Left forelimb (tissue), 1 donor: ENCODE measurements at regions not wholly inside any gene's neighbourhood (a gene's known extent, or its start where the extent isn't known, plus 50 kb on each side); places are given as distances from the start of the nearest gene placed in this dataset.
"Not testable (repeated sequence)": the region's sequence is repeated elsewhere in the genome, so short reads cannot be mapped to it uniquely, and the experiment has no call there.

Experiments
- DNase-seq: peaks from one replicate; pipeline ENCODE4 v3.0.0-alpha.2; 2018; ENCODE audit warnings: low spot score

DNA sequence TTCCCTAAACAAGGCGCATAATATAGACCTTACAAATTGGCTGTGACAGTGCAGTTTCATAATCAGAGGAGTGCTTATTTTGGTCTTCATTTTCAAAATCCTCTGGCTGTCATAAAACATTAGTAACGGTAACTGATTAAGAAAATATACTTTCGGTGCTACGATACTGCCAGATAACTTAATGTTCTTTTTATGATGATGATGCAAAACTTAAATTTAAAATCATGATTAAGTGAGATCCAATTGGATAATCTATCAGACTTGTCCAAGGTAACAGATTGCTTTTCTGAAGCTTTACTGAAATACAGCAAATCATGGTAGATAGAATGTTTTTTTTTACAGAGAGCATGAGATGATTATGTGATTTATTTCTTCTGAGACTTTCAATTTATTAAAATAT is 364.2 kb upstream of the CNTN3 start:
- no peak for DNase-seq

DNA sequence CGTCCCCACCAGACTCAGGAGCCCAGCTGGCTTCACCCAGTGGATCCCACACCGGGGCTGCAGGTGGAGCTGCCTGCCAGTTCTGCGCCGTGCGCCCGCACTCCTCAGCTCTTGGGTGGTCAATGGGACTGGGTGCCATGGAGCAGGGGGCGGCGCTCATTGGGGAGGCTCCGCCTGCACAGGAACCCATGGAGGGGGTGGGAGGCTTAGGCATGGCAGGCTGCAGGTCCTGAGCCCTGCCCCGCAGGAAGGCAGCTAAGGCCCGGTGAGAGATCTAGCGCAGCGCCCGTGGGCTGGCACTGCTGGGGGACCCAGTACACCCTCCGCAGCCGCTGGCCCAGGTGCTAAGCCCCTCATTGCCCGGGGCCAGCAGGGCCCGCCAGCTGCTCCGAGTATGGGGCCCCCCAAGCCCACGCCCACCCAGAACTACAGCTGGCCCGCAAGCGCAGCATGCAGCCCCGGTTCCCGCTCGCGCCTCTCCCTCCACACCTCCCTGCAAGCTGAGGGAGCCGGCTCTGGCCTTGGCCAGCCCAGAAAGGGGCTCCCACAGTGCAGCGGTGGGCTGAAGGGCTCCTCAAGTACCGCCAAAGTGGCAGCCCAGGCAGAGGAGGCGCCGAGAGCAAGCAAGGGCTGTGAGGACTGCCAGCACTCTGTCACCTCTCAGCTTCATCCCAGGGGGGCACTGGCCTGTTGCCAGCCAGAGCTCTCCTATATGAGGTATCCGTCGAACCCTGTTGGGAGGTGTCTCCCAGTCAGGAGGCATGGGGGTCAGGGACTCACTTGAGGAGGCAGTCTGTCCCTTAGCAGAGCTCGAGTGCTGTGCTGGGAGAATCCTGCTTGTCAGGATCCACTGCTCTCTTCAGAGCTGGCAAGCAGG is 370.8 kb upstream of the CNTN3 start:
- DNase-seq = not testable (repeated sequence)

DNA sequence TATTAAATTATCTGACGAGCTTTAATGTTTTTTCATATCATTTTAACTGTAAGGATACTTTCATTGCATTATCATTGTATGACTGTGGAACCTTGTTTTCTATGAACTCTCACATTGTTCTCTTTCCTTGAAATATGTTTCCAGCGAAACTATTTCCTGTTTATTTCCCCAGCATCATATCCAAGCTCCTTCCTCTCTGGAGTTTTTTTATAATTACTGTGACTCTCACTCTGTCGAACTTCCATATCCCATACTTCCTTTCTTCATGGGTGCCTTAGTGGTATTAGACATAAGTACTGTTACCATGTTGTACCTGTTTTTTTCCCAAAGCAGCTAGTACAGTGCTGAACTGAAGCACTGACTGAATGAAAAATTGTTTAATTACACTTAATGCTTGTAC is 373.6 kb upstream of the CNTN3 start:
- DNase-seq = no peak

DNA sequence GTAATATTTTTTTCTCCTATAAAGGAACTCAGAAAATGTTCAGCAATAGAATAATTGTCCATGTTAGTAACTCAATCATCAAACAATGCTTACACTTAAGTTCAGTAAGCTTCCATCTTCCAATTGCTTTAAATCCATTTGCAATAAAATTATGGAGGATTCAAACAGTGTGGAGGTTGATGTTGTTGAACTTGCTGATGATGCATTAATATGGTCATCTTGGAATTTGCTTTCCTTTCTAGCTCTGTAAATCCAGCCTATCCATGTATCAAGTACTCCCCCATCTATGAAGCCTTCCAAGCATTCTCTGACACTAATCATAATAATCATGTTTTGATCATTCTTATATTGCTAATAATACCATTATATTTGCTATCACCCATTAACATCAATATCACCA is 378.4 kb upstream of the CNTN3 start:
- DNase-seq = no peak

DNA sequence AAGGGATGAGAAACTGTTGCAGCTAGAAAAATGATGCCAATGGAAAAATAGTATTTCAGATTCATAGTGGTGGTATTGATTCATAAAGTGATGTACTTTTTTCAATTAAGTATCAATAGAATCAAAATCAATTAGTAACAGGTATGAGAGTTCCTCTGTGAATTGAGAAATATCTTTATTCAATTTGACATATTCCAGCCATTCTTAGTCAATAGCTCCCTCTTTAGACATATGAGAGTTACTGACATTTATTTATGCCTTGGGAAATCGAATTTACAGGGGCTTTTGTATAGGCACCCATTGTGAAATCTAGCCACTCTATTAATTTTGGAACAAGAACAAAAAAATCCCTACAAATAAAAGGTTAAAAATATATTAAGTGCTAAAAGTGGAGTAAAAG is 386.9 kb upstream of the CNTN3 start:
- no peak for DNase-seq

DNA sequence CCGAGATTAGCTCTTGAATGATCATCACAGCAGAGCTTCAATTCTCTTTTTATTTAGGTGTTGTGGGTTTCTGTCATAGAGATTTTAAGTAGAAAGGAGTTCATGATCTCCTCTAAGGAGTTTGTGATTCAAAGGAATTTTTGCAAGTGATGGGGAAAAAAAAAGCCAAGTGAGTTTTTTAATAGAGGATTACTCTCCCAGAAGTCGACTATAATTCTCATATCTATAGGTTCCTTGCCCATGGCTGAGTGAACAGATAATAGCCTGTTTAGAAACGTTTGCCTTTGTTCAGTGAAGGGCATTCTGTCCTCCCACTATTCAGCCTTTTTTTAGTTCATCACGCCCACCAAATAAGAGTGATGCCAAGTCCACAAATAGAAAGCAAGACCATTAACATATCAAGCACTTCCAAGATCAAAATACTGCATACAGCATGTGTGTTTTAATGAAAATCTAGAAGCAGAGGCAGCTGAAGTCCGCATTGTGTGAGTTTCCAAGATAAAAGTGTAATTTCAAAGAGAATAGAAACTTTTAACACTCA is 398.4 kb upstream of the CNTN3 start:
- DNase-seq = no peak

DNA sequence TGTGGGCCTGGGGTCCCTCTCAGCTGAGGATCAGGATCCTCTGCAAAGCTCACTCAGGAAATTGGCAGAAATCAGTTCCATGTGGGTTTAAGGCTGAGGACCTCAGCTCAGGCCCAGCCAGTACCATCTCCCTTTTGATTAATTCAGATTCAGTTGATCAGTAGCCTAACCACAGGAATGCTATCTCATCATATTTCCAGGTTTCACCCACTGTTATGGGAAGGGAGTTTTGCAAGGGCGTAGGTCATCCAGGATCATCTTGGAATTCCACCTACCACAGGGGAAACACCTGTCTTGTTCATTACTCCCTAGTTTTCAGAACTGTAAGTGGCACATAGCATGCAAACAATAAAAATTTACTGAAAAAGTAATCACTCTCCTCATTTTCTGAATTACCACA is 399.5 kb upstream of the CNTN3 start:
- DNase-seq = no peak

DNA sequence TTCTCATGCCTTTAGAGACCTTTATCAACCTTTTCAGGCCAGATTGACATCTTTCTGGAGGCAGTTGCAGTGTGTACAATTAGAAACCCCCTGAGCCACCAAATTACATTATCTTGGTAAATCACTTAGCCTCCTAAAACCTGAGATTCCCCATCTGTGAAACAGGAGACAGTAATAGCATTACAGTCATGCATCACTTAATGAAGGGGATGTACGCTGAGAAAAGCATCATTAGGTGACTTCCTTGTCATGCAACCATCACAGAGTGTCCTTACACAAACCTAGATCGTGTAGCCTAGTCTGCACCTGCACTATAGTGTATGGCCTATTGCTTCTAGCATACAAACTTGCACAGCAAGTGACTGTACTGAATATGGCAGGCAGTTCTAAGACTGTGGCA is 400.8 kb upstream of the CNTN3 start:
- no peak for DNase-seq

DNA sequence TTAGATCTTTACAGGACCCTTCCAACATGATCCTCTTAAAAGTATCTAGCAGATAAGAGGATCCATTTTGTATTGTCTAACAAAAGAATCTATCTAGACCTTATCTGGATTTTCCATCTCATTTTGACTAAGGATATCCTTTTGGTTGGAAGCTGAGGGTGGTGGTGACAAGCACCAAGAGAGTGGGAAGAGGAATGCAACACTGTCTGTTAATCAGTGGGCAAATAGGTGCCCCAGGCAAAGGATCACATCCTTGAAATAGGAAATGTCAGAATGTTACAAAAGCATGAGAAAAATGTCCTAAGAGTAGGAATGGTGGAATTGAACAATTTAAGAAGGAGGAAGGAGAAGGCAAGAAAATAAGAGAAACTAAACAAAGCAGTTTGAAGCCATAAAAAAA is 420.7 kb upstream of the CNTN3 start:
- no peak for DNase-seq

DNA sequence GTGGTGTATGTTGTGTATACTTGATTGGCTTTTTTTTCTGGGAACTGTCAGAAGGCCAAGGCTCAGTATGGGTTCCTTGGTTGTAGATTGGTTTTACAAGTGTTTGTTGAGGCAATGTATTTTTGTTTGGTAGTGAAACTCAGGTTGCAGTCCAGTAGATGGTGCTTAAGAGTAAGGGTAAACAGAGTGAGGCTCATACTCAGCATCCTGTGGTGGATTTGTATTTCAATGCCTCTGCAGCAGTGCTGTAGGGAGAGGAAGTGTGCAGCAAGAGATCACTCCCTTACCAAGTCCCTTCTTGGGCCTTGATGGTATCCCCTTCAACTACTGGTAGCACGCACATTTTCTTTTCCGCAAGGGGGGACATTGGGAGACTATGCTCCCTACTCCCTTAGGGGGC is 428.5 kb upstream of the CNTN3 start:
- no peak for DNase-seq

DNA sequence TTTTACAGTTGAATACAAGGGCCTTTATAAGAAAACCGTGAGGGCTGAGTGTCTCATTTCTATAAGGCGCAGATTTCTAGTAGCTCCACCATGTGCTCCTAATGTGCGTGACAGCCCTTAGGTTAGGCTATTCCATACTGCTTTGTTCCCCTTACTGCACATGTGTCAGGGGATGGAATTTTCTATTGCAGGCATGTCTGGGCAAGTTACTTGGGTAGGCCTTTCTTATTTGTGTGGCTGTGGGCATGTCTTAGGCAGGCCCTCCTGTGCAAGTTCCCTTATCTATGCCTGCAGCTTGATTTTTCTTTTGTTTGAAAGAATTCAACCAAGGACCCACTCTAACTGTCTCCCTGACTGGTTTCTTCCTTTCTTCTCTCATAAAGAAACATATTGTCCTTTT is 434.2 kb upstream of the CNTN3 start:
- DNase-seq = no peak

DNA sequence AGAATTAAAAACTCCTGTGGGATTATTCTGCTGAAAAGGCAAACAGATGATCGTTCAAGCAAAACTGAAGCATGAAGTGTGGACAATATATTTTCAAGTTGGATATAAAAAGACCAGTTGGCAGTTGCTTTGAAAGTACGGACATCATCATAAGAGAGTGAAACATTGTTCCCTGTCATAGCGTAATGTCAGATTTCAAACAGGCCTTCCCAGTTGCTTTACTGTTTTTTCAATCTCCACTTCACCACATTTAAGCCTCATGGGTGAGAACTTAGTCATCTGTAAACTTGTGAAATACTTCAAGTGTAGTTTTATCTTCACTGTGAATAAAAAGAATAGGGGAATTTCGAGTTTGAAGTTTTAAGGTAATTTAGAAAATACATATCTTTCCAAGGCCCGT is 435.1 kb upstream of the CNTN3 start:
- no peak for DNase-seq

DNA sequence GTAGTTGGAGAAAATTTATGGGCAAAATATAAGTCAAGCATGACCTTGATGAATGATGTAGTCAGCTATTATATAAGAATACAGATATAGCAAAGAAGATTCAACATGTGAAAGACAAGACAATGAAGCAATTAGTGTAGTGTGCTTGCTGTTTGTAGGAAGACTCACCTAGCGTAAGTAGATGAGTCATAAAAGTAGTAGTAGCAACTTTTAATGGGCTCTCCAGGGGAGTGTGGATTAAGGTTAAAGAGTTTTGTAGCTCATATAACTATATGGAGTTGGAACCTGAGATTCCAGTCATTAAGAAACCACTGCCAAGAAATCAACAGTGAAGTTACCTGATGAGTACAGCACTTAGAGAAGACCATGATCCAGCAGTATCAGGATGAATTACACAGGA is 444.7 kb upstream of the CNTN3 start:
- no peak for DNase-seq

DNA sequence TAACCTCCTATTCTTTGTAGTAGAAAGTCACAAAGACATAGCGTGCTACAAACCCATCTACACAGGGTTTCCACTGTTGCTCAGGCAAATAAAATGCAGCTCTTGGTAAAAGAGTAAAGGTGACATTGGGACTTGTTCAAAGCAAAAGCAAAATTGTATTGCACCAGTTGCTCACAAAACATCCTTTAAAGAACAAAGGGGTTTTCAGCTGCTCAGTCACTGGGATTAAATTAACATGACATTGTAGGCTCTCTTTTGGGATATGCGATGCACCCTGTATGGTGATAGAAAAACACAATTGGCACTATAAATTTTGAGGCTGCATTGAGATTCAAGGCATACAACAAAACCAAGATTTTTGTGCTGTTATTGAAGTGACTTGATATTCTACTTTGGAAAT is 447.3 kb upstream of the CNTN3 start:
- no peak for DNase-seq

DNA sequence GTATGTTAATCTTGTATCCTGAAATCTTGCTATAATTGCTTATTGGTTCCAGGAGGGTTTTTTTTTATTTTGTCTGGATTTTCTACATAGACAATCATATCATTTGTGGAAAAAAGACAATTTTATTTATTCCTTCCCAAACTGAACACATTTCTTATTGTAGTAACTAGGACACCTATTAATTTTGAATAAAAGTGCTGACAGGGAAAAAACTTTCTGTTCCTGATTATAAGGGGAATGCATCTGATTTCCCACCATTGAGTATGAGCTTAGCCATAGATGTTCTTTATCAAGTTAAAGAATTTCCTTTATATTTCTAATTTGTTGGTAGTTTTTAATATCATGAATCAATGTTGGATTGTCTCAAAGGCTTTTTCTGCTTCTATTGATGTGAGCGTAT is 460.7 kb upstream of the CNTN3 start:
- no peak for DNase-seq

DNA sequence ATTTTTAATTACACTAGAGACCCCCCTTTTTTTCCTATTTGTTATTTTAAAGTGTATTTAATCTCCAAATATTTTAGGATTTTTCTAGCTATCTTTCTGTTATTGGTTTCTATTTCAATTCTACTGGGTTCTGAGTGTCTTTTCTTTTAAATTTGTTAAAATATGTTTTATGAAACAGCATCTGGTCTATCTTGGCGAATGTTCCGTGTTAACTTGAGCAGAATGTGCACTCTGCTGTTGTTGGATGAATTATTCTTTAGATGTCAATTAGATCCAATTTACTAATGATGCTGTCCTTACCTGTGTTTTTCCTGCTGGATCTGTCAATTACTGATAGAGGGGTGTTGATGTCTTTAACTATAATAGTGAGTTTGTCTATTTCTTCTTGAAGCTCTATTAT is 462.0 kb upstream of the CNTN3 start:
- no peak for DNase-seq

DNA sequence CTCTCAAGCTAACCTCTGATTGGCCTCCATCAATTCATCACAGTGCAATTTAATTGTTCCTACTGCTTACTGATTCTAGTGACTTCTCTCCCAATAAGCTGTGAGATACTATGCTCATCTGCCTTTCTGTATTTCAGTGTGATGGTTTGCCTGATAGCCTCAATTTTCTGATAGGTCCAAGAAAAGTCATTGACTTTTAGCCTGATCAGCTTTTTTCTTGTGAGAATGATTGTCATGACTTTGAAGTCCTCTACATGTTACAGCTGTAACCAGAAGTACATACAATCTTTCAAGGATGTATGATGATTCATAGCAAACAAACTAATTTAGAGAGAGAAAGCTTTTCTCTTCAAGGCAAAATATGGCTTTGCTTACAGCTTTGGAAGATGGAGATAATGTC is 463.8 kb upstream of the CNTN3 start:
- no peak for DNase-seq

DNA sequence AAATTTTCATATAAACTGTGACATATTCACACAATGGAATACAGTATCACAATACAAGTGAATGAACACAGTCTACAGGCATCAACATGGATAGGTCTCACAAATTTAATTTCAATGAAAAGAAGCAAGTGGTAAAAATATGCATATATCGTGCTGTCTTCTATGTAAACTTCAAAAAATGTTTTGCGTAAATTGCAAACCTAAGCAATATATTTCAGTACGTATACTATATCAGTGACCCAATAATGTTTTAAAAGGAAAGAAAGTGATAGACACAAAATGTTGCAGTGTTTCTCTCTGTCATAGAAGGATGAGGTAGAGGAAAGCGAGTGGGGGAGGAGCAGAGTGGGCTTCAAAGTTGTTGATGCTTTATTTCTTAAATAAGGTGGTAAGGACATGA is 468.4 kb upstream of the CNTN3 start:
- no peak for DNase-seq

DNA sequence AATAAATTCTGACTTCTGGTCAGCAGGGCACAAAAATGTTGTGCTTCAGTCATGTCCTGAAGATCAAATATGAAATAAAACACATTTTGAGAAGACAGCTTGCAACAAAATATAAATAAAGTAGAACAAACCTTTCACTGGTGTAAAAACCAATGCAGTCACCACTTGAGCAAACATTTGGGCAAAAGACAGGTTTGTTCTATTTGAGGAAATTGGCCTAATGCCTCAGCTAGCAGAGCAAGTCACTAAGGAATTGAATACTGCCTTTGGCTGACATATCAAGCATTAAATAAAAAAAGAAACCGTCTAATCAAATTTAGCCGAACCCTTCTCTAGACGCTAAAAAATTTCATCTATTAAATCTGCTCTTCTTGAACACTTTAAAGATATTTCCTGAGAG is 475.4 kb upstream of the CNTN3 start:
- no peak for DNase-seq

DNA sequence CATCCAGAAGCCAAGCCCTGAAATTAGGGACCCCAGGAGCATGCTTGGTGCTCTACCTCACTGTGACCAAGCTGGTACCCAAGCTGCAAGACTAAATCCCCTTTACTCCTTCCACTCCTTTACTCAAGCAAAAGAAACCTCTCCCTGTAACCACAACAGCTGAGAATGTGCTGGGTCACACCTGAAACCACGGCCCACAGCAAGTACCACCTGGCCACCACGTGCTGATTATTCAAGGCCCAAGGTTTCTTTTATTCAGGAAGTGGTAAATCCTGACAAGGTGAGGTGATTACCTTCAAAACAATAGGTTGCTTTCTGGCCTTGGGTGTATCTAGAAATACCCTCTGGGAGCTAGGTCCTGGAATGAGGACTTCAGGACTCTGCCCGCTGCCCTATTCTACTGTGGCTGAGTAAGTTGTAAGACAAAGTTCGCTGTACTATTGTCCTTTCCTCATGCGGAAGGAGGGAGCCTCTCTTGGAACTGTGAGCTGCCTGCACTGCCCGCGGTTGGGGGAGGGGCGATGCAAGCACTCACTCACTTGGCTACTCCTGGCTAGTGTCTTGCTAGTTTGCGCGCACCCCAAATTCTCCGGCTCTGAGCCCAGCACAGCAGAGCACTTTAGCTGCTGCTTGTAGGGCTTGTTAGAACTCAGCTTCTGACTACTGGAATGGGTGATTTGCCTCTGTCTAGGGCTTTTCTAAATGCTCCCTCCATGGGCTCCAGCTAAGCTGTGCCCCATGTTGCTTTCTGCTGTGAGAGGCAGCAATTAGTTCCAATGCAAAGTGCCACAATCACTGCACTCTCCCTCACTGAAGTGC is 487.1 kb upstream of the CNTN3 start:
- DNase-seq = no peak

DNA sequence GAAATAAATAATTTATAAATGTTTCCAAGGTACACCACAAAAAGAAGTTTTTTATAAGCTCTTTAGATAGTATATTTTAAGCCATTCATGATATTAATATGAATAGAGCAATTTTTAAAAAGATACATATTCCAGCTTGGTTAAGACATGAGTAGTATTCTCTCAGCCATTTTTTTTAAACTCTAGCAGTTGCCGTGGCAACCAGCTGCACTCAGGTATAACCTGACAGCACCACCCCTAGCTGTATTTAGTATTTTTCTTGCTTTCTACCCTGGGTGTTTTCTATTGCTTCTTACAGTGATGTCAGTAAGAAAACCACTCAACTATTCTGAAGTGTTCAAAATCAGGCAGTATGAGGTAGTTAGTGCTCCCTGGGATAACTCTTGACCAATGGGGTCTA is 496.3 kb upstream of the CNTN3 start:
- no peak for DNase-seq

DNA sequence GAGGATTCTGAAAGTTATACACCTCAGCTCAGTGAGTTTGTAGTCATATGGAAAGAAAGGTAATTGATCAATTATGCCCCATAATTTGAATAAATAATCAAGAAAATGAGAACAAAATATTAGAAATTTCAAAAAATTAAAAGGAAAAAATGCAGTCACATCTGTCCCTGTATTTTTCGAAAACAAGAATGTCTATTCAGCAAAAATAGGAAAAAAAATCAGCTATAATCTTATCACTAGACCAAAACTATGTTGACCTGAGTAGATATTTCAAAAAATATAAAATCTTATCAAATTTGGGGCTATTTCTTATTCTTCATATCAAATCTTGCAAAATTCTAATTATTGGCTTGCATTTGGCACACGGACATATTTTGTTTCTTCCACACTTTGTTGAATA is 501.2 kb upstream of the CNTN3 start:
- no peak for DNase-seq

DNA sequence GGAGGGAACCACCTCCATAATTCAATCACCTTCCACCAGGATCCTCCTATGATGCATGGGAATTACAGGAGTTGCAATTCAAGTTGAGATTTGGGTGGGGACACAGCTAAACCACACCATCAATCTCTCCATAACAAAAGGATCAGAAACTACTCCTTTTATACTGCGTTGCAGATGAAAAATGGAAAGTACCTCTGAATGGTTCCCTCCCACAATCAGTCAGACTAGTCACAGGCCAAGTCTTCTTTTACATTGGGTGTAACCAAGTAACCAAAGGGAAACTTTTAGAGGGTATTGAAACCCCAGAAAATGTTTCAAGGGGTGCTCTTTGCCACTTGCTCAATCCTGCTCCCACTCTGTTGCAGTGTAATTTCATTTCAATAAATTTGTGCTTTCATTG is 504.3 kb upstream of the CNTN3 start:
- DNase-seq = no peak
